22Rv1 (cell line): ENCODE measurements at regions not wholly inside any gene's neighbourhood (a gene's known extent, or its start where the extent isn't known, plus 50 kb on each side); places are given as distances from the start of the nearest gene placed in this dataset.
A peak's percentile ranks its signal among the peaks of the same experiment; 100 is the strongest.
"Not testable (repeated sequence)": the region's sequence is repeated elsewhere in the genome, so short reads cannot be mapped to it uniquely, and the experiment has no call there.

Source experiments
- H3K27ac ChIP-seq: fragments of 450-650 bp; 2 replicates; pipeline ENCODE4 v1.5.1; 2017
- CTCF ChIP-seq: fragments of 450-650 bp; IDR thresholded peaks from 2 replicates; pipeline ENCODE4 v1.5.1; 2017; ENCODE audit warnings: mild to moderate bottlenecking
- ZFX ChIP-seq: fragments of 450-650 bp; IDR thresholded peaks from 2 replicates; pipeline ENCODE4 v1.6.1; 2017; ENCODE audit warnings: antibody characterized with exemption, borderline replicate concordance

GRCh38 chr18:70808481-70809056, 519.7 kb downstream of the SOCS6 start:
- no peak overlapping the region for H3K27ac ChIP-seq
- no peak for TF ChIP-seq ZFX
- no peak for TF ChIP-seq CTCF

- H3K27ac ChIP-seq, result no peak overlapping the region
- TF ChIP-seq ZFX, result no peak
- TF ChIP-seq CTCF, result peak; percentile 85
These were observed 493.1 kb downstream of the SOCS6 start for GRCh38 chr18:70781860-70782453.

GRCh38 chr18:70766254-70766653, 477.4 kb downstream of the SOCS6 start:
- H3K27ac ChIP-seq, result not testable (repeated sequence)

- TF ChIP-seq CTCF (no peak), ZFX (no peak)
- H3K27ac ChIP-seq, result no peak overlapping the region
These were observed 474.0 kb downstream of the SOCS6 start for GRCh38 chr18:70762812-70763211.

GRCh38 chr18:70758780-70759179, 469.9 kb downstream of the SOCS6 start:
- TF ChIP-seq ZFX, result no peak
- no peak for TF ChIP-seq CTCF
- no peak overlapping the region for H3K27ac ChIP-seq

GRCh38 chr18:70754486-70754885, 465.6 kb downstream of the SOCS6 start:
- no peak overlapping the region for H3K27ac ChIP-seq
- no peak for TF ChIP-seq CTCF
- TF ChIP-seq ZFX, result no peak

GRCh38 chr18:70732916-70733315, 444.1 kb downstream of the SOCS6 start:
- TF ChIP-seq ZFX (no peak), CTCF (no peak)
- H3K27ac ChIP-seq, result no peak overlapping the region

- TF ChIP-seq CTCF (no peak), ZFX (no peak)
- no peak overlapping the region for H3K27ac ChIP-seq
These were observed 443.3 kb downstream of the SOCS6 start for GRCh38 chr18:70732188-70732587.
